K562 (cell line): ENCODE measurements at regions not wholly inside any gene's neighbourhood (a gene's known extent, or its start where the extent isn't known, plus 50 kb on each side); places are given as distances from the start of the nearest gene placed in this dataset.

Experiments used
- ATAC-seq: fragments of 200-7000 bp; cut with Tn5 transposase; 3 replicates; pipeline ENCODE4 v1.9.1; 2020; ENCODE audit warnings: moderate library complexity
- BruUV-seq: library from RNA; stranded (reverse); fragments of 400-500 nt; replicated peaks from 2 replicates; lab custom pipeline; 2021; lab: Mats Ljungman, UMichigan
- CTCF ChIA-PET: fragments of 300-600 bp; formaldehyde crosslinking; extraction: SDS; loops from one replicate; lab custom pipeline; 2021; ENCODE audit warnings: low intra/inter-chr PET ratio; lab: Yijun Ruan, JAX
- POLR2A ChIA-PET: fragments of 300-600, 350-650 bp; sonication (Branson Sonifier 250); formaldehyde crosslinking; extraction: SDS; loops from one replicate; lab custom pipeline; 2021; ENCODE audit warnings: antibody characterized with exemption, inconsistent platforms; lab: Yijun Ruan, JAX
- DNase-seq, 4 experiments: peaks; one replicate each; pipeline versions ENCODE4 v3.0.0 to v3.0.0-alpha.2; 2011 to 2018; ENCODE audit warnings: low spot score in 3 of 4, mixed read lengths in 3 of 4; ENCODE audit errors: extremely low read depth in 1 of 4
- FAIRE-seq: peaks from 2 replicates; lab custom pipeline; 2011; peaks lifted over from hg19 to GRCh38; lab: Jason Lieb, UNC
- H2AFZ ChIP-seq: 2 replicates; pipeline ENCODE4 v1.6.0; 2011; ENCODE audit warnings: low read depth, low read length, control low read depth, inconsistent platforms
- H3K27ac ChIP-seq: fragments of 200-600 bp; 3 replicates; pipeline ENCODE4 v1.8.0; 2011; ENCODE audit warnings: low read depth, mild to moderate bottlenecking, control low read depth, inconsistent platforms, low read length, moderate library complexity, mixed read lengths; ENCODE audit errors: extremely low read depth
- H3K27me3 ChIP-seq, 2 experiments: fragments of 300-600 bp in 1 of 2; 2 replicates in 1 of 2; 3 replicates in 1 of 2; pipeline versions ENCODE4 v1.6.0 to v1.8.0; 2011; ENCODE audit warnings: inconsistent platforms in 2 of 2, low read length in 2 of 2, mild to moderate bottlenecking in 1 of 2, mixed read lengths in 1 of 2, moderate library complexity in 1 of 2; ENCODE audit not compliant: control insufficient read depth in 2 of 2, insufficient read depth in 2 of 2
- H3K36me3 ChIP-seq: fragments of 300-600 bp; 3 replicates; pipeline ENCODE4 v1.8.0; 2011; ENCODE audit warnings: mild to moderate bottlenecking, low read length, inconsistent platforms; ENCODE audit not compliant: control insufficient read depth, insufficient read depth
- H3K4me1 ChIP-seq, 2 experiments: fragments of 200-600 bp in 1 of 2; replicated peaks in 1 of 2; 2 replicates in 1 of 2; 3 replicates in 1 of 2; pipeline versions ENCODE4 v1.5.1 to v1.8.0; 2011; ENCODE audit warnings: inconsistent platforms in 2 of 2, low read length in 2 of 2, mild to moderate bottlenecking in 1 of 2, mixed read lengths in 1 of 2, moderate library complexity in 1 of 2; ENCODE audit not compliant: control insufficient read depth in 2 of 2, insufficient read depth in 2 of 2
- H3K4me2 ChIP-seq: 2 replicates; pipeline ENCODE4 v1.6.1; 2011; ENCODE audit warnings: low read length, control low read depth, inconsistent platforms, mixed read lengths; ENCODE audit not compliant: insufficient read depth
- H3K4me3 ChIP-seq: fragments of 200-600 bp; sonication (generic), shearing (Covaris generic); 2 replicates; pipeline ENCODE4 v1.5.1; 2016; ENCODE audit warnings: control low read depth, inconsistent platforms
- H3K79me2 ChIP-seq: fragments of 200-600 bp; 3 replicates; pipeline ENCODE4 v1.8.0; 2011; ENCODE audit warnings: low read length, inconsistent platforms; ENCODE audit not compliant: control insufficient read depth, insufficient read depth
- H3K9ac ChIP-seq, 2 experiments: 2 replicates each; pipeline versions ENCODE4 v1.6.0 to v1.6.1; 2011; ENCODE audit warnings: low read depth in 2 of 2, low read length in 2 of 2, control low read depth in 1 of 2, inconsistent platforms in 1 of 2, mild to moderate bottlenecking in 1 of 2, mixed read lengths in 1 of 2; ENCODE audit not compliant: insufficient read depth in 1 of 2
- H3K9me1 ChIP-seq: one replicate; pipeline ENCODE4 v1.6.0; 2011; ENCODE audit warnings: inconsistent platforms, mild to moderate bottlenecking, low read length, moderate library complexity; ENCODE audit not compliant: control insufficient read depth, insufficient read depth
- H3K9me3 ChIP-seq: replicated peaks from 2 replicates; pipeline ENCODE4 v1.5.1; 2011; ENCODE audit warnings: low read depth, low read length, inconsistent platforms; ENCODE audit not compliant: control insufficient read depth, insufficient read depth
- H4K20me1 ChIP-seq: replicated peaks from 2 replicates; pipeline ENCODE4 v1.6.1; 2011; ENCODE audit warnings: low read length, inconsistent platforms, mixed read lengths; ENCODE audit not compliant: control insufficient read depth, insufficient read depth
- BHLHE40 ChIP-seq: IDR thresholded peaks from 2 replicates; pipeline ENCODE4 v1.6.1; 2011; ENCODE audit warnings: low read length, improper control_type of control experiment
- CEBPG ChIP-seq, 3 experiments: fragments of 200-800 bp in 1 of 3; sonication (Bioruptor generic) in 1 of 3; sonication (generic) in 1 of 3; formaldehyde crosslinking in 1 of 3; IDR thresholded peaks in 2 of 3; conservative IDR thresholded peaks in 1 of 3; 2 replicates each; pipeline versions ENCODE4 v1.6.1 to v1.8.0; 2016 to 2022; ENCODE audit warnings: missing compliant biosample characterization in 2 of 3, missing genetic modification characterization in 2 of 3, mild to moderate bottlenecking in 1 of 3, missing genetic modification reagents in 1 of 3
- ESRRB ChIP-seq: fragments of 250-450 bp; sonication (Bioruptor Pico); IDR thresholded peaks from 2 replicates; pipeline ENCODE4 v1.5.0; 2020; ENCODE audit warnings: mild to moderate bottlenecking, moderate library complexity, borderline replicate concordance
- TBP ChIP-seq: optimal IDR thresholded peaks from 2 replicates; pipeline ENCODE3; 2011; ENCODE audit warnings: low read depth, low read length, improper control_type of control experiment
- ZNF133 ChIP-seq: fragments of 250-450 bp; sonication (Bioruptor Pico); IDR thresholded peaks from 2 replicates; pipeline ENCODE4 v1.4.0; 2020; ENCODE audit warnings: mild to moderate bottlenecking
- WGBS: fragments of 100-300 bp; shearing (Covaris generic); methylation state at CpG from one replicate; pipeline ENCODE4 v1.1.6; 2016; ENCODE audit warnings: low coverage, mixed read lengths; ENCODE audit not compliant: insufficient coverage; ENCODE audit errors: missing lambda C conversion rate; 5-methylcytosine and 5-hydroxymethylcytosine counted together
- in situ Hi-C: fragments of 300-500 bp; cut with MboI; formaldehyde crosslinking; loops from 4 replicates; pipeline ENCODE4 v1.15.0; 2018; ENCODE audit warnings: inconsistent platforms, mixed read lengths
- intact Hi-C: fragments of 100-400 bp; cut with micrococcal nuclease; formaldehyde crosslinking; loops from 2 replicates; pipeline ENCODE4 v1.14.2; 2022
- TF ChIP-seq, protein P1 (sequence below), 3 experiments: IDR thresholded peaks in 2 of 3; conservative IDR thresholded peaks in 1 of 3; 2 replicates each; pipeline ENCODE4 v1.5.1; 2011 to 2012; ENCODE audit warnings: low read length in 3 of 3, mild to moderate bottlenecking in 3 of 3, control low read depth in 2 of 3, improper control_type of control experiment in 1 of 3, inconsistent platforms in 1 of 3, low read depth in 1 of 3, mixed read lengths in 1 of 3, moderate library complexity in 1 of 3; ENCODE audit not compliant: insufficient read depth in 2 of 3

GRCh38 chr11:116553482-116553881 is 219.3 kb downstream of the BUD13 start:
- no peaks in the 10 kb centered on the region for H3K36me3 ChIP-seq
- 0% methylated on average over 5 of the region's 5 CpGs for WGBS
- ChIA-PET CTCF (no interaction called here), POLR2A (interaction anchor here (0.7 to 1.0 kb wide), 2 partner anchors 24 to 120 kb away, joined by 3 read pairs; no protein-coding TSS in a partner anchor)
- no peak overlapping the region for H3K4me3 ChIP-seq
- no peaks in the 10 kb centered on the region for H3K4me1 ChIP-seq
- no peaks in the 10 kb centered on the region for H3K79me2 ChIP-seq
- H3K27me3 ChIP-seq: peaks cover 2 to 25% of the 10 kb centered on the region in 2 experiments; a peak in 2 of 5 replicates
- H3K27ac ChIP-seq: no peak overlapping the region
- no peak overlapping the region for H3K9ac ChIP-seq
- H3K9me3 ChIP-seq: no peaks in the 10 kb centered on the region
- FAIRE-seq (no peak), DNase-seq (peak in 2 of 4 experiments; percentile 18)
- in situ Hi-C loops: no loop called here
- no peak overlapping the region for H3K4me2 ChIP-seq
- no peak overlapping the region for H2AFZ ChIP-seq
- BruUV-seq: no TSS peak
- H4K20me1 ChIP-seq: no peaks in the 10 kb centered on the region
- no peaks in the 10 kb centered on the region for H3K9me1 ChIP-seq
- TF ChIP-seq BHLHE40 (peak; percentile 78), ESRRB (CRISPR knock-in tag) (no peak), ZNF133 (CRISPR knock-in tag) (no peak), TBP (no peak), CEBPG (CRISPR knock-in tag; IDR thresholded peaks at IDR 0.05) (no peak), CEBPG (tag; conservative IDR thresholded peaks at IDR 0.05 in 1 of 2, IDR thresholded peaks at IDR 0.05 in 1 of 2) (no peak)
- TF ChIP-seq, protein P1, sequence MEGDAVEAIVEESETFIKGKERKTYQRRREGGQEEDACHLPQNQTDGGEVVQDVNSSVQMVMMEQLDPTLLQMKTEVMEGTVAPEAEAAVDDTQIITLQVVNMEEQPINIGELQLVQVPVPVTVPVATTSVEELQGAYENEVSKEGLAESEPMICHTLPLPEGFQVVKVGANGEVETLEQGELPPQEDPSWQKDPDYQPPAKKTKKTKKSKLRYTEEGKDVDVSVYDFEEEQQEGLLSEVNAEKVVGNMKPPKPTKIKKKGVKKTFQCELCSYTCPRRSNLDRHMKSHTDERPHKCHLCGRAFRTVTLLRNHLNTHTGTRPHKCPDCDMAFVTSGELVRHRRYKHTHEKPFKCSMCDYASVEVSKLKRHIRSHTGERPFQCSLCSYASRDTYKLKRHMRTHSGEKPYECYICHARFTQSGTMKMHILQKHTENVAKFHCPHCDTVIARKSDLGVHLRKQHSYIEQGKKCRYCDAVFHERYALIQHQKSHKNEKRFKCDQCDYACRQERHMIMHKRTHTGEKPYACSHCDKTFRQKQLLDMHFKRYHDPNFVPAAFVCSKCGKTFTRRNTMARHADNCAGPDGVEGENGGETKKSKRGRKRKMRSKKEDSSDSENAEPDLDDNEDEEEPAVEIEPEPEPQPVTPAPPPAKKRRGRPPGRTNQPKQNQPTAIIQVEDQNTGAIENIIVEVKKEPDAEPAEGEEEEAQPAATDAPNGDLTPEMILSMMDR (IDR thresholded peaks at IDR 0.05 in 2 of 3, conservative IDR thresholded peaks at IDR 0.05 in 1 of 3; ENCODE audit: insufficient read depth in 2 of 3, low read depth in 1 of 3, low read length in 3 of 3): peak in 1 of 3 experiments; percentile 11; a peak in 1 of 6 replicates
- TF ChIP-seq, all 486 proteins: peak for 2
- intact Hi-C loops: no loop called here
- ATAC-seq: no peak
